Epithelial cell of esophagus (primary cell): ENCODE measurements at regions not wholly inside any gene's neighbourhood (a gene's known extent, or its start where the extent isn't known, plus 50 kb on each side); places are given as distances from the start of the nearest gene placed in this dataset.
"Not testable (repeated sequence)": the region's sequence is repeated elsewhere in the genome, so short reads cannot be mapped to it uniquely, and the experiment has no call there.

Experiments
- DNase-seq: peaks from one replicate; pipeline ENCODE4 v3.0.0; 2010; ENCODE audit warnings: low read depth
- H3K4me3 ChIP-seq: 2 replicates; pipeline ENCODE4 v1.5.1; 2011; ENCODE audit warnings: mild to moderate bottlenecking, low read length, control low read depth
- TF ChIP-seq, protein P1 (sequence below): IDR thresholded peaks from 2 replicates; pipeline ENCODE4 v1.5.1; 2011; ENCODE audit warnings: low read depth, mild to moderate bottlenecking, low read length, control low read depth, inconsistent platforms; ENCODE audit not compliant: insufficient read depth; ENCODE audit errors: missing control alignments

DNA sequence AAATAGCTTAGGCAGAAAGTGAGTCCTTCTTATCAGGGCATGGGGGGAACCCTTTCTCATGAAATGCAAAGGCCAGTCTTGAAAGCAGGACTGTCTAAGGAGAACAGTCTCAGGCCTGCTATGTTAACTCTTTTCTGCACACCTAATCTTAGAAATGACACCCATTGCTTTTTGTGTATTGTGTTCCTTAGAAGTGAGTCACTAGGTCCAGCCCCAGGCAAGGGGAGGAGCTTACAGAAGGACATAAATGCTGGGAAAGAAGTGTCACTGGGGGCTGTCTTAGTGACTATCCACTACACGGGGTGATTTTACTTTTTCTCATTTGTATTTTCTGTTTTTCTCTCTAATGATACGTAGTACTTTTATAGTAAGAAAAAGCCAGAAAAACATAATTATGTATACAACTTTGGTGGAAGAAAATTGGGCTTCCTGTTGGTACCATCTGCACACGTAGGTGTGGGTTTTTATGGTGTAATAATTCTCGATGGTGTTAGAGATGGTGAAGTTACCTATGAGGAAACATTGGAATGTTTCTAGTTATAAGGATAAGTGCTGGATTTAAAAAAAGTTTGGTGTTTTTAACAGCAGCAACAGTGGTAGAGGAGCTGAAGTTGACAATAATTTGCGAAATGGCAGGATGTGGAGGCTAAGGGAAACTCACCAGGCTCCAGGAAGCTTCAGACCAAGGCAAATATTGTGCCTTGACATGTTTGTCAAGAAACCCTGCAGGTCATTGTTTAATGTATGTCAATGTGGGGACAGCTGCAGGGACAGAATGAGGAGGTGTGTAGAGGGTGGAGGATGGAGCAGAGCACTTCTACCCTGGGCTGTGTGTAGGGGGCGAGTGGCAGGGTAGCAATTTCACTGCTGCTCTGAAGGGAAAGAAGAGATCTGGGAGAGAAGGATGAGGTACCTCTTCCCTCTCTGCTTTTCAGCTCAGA, 214.9 kb downstream of the KTN1 start:
- peak; percentile 85 for DNase-seq
- TF ChIP-seq, protein P1, sequence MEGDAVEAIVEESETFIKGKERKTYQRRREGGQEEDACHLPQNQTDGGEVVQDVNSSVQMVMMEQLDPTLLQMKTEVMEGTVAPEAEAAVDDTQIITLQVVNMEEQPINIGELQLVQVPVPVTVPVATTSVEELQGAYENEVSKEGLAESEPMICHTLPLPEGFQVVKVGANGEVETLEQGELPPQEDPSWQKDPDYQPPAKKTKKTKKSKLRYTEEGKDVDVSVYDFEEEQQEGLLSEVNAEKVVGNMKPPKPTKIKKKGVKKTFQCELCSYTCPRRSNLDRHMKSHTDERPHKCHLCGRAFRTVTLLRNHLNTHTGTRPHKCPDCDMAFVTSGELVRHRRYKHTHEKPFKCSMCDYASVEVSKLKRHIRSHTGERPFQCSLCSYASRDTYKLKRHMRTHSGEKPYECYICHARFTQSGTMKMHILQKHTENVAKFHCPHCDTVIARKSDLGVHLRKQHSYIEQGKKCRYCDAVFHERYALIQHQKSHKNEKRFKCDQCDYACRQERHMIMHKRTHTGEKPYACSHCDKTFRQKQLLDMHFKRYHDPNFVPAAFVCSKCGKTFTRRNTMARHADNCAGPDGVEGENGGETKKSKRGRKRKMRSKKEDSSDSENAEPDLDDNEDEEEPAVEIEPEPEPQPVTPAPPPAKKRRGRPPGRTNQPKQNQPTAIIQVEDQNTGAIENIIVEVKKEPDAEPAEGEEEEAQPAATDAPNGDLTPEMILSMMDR = no peak
- no peak overlapping the region for H3K4me3 ChIP-seq

DNA sequence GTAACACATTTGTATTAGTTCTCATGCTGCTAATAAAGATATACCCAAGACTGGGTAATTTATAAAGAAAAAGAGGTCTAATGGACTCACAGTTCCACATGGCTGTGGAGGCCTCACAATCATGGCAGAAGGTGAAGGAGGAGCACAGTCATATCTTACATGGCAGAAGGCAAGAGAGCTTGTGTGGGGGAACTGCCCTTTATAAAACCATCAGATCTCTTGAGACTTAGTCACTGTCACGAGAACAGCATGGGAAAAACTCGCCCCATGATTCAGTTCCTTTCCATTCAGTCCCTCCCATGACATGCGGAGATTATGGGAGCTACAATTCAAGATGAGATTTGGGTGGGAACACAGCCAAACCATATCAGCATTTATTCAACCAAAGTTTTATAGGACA, 216.5 kb downstream of the KTN1 start:
- H3K4me3 ChIP-seq = not testable (repeated sequence)
- peak; percentile 76 for DNase-seq

DNA sequence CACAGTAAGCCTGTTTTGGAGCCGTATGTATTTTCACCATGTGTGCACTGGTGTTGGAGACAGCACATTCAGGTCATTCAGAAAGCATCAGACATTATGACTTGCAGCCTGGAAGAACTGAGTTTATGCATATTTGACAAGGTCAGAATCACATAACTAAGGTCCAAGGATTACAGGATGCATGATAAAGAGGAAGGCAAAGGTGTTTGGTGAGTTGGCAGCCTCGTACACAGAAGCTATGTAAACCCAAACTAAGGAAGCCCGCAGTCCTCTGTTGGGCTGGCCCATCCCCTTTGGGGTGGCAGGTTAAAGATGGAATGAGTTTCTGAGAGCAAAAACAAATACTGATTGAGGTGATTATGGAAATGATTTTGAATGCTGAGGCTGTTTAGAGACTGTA, 218.4 kb downstream of the KTN1 start:
- TF ChIP-seq, protein P1 = no peak
- DNase-seq = no peak

DNA sequence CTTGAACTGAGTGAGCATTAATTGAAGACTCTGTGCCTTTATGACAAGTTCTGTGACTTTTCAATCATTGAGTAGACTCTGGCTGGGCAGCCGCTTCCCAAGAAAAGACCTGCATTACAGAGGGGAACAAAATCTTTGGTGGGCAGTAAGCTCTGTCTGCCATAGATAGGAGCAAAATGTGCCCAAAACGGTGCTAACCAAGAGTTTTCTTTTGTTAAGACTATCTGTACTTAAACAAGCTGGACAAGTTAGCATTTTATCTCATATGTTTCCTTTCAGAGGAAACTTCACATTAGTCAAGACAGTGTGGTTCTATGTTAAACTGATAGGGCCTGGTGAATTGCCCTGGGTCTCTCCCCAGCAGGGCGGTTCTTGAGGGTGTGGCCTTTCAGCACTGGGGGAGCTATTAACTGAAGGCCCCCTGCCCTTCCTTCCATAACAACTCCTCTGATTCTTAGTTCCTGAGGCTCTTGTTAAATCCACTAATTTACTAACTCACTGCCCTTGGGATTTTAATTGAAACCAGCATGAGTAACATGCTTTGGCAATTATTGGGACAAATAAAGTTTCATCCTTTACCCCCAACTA, 219.6 kb downstream of the KTN1 start:
- TF ChIP-seq, protein P1 = no peak
- no peak for DNase-seq
- H3K4me3 ChIP-seq = no peak overlapping the region

More for the DNA sequence above, 218.4 kb downstream of the KTN1 start:
- H3K4me3 ChIP-seq = no peak overlapping the region

DNA sequence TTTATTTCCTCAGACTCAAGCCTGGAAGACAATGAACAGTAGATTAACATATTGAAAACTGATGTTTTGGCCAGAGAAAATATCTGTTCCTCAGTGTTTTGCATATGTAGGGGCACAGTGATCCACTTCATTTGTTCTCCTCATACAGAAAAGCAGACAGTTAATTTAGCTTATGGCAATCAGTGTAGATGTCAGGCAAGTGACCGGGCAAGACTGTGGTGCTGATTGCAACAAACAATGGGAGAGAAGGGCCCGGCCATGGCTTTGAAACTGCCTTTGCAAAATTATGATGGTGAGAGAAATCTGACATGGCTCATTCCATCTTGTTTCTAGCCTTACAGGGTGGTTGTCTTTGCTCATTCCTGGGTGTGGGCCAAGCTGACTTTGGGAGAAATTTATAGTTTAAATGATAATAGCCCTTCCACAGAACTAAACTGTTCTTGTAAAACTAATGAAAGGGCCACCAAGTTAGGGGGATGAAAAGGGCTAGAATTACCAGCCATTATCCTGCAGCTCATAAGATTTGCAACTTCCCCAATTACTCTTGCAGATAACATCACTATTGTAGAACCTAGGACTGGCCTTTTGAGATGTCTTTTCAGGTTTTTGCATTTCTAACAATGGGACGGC, 220.3 kb downstream of the KTN1 start:
- H3K4me3 ChIP-seq = no peak overlapping the region
- TF ChIP-seq, protein P1 = no peak
- no peak for DNase-seq

DNA sequence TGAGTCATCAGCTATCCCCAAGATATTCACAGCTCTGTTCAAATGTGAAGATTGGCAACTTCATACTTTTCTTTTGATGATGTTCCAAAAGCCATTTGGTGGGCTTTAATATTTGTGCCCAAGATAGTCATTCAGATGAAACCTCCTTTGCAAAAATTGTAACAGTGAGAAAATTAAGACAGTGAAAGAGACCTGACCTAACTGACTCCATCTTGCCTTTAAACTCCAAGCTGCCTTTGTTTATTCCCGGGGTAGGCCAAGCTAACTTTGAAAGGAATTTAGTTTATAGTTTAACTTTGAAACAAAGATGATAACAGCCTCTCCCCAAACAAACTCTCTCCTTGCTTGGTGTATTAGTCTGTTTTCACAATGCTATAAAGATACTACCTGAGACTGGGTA, 221.1 kb downstream of the KTN1 start:
- DNase-seq = no peak
- H3K4me3 ChIP-seq = no peak overlapping the region
- TF ChIP-seq, protein P1 = no peak
